NOMO-1 (cell line): ENCODE measurements at regions not wholly inside any gene's neighbourhood (a gene's known extent, or its start where the extent isn't known, plus 50 kb on each side); places are given as distances from the start of the nearest gene placed in this dataset.

ENCODE experiments used
- DNase-seq, 2 experiments: peaks; one replicate each; lab custom pipeline; 2025; ENCODE audit not compliant: unreplicated experiment in 2 of 2; lab: John Stamatoyannopoulos, UW

- no peak for DNase-seq
These were observed 55.4 kb downstream of the GSX1 start for GRCh38 chr13:27847669-27848068.

- peak in 1 of 2 experiments; percentile 10 for DNase-seq
These were observed 59.0 kb downstream of the GSX1 start for GRCh38 chr13:27851096-27851850.

DNA sequence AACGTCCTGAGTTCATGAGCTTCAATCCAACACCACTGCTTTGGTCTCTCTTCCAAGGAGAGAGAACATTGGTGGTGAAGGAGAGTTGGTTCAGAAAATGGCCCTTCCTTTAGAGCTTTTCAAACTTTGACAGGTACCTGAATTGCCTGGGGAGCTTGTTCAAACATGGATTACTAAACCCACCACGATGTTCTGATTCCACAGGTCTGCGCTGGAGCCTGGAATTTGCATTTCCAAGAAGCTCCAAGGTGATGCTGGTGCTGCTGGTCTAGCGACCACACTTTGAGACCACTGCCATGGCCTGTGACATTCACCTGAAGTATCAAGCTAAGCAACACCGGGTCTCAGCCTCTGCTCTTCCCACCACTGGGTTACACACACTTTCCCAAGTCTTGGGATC is 60.2 kb downstream of the GSX1 start:
- no peak for DNase-seq

GRCh38 chr13:27853335-27853734 is 61.1 kb downstream of the GSX1 start:
- DNase-seq: no peak

DNA sequence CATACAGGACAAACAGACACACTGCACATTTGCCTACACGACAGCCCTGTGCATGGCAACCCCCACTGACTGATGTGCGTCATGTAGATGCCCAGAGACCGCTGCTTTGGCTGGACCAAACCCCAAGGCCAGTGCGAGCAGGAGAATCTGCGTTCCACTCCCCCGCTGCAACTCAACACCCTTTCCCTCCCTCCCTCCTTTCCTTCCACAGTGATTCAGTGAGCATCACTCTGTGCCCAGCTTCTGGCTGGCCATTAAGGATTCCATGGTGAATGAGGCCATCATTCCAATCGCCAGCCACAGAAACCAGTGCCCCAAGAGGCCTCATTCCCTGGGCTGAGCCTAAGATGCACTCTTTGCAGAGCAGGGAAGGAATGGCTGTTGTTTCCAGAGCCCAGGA is 61.6 kb downstream of the GSX1 start:
- no peak for DNase-seq

GRCh38 chr13:27854606-27855005 is 62.3 kb downstream of the GSX1 start:
- DNase-seq: no peak

- DNase-seq: no peak
These were observed 63.1 kb downstream of the GSX1 start for GRCh38 chr13:27855381-27855780.

GRCh38 chr13:27857282-27857681 is 62.5 kb upstream of the PDX1 start:
- DNase-seq: no peak

DNA sequence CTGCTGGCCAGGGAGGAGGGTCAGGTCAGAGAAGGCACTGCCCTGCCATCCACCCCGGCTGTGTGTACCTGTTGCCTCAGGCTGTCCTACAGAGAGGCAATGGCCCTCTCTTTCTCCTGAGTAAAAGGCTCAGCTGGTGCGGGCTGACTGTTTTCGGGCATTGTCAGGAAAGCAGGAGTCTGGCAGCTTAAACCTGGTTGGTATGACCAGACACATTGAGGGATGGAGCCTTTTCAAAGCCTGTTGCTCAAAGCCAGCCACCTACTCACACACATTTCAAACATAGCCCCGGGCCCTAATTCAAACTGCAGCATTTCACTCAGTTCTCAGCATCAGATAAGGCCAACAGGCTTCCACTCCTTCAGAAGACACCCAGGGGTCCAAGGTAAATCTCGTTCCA is 61.8 kb upstream of the PDX1 start:
- DNase-seq: no peak

DNA sequence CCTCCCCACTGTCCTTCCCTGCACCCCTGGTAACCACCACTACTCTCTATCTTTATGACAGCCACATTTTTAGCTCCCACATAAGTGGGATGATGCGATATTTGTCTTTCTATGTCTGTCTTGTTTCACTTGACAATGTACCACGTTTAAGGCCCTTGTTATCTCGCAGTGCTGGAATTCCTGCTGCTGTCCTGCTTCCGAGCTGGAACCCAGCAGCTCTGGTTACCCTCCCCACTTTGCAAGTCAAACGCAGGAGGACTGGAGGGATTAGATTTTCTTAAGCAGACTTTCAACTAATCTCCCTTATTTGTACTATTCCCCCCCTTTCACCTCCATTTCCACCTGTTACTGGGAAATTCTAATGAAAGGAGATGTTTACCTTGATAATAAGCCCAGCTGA is 59.1 kb upstream of the PDX1 start:
- no peak for DNase-seq

GRCh38 chr13:27861165-27861564 is 58.6 kb upstream of the PDX1 start:
- DNase-seq: no peak

DNA sequence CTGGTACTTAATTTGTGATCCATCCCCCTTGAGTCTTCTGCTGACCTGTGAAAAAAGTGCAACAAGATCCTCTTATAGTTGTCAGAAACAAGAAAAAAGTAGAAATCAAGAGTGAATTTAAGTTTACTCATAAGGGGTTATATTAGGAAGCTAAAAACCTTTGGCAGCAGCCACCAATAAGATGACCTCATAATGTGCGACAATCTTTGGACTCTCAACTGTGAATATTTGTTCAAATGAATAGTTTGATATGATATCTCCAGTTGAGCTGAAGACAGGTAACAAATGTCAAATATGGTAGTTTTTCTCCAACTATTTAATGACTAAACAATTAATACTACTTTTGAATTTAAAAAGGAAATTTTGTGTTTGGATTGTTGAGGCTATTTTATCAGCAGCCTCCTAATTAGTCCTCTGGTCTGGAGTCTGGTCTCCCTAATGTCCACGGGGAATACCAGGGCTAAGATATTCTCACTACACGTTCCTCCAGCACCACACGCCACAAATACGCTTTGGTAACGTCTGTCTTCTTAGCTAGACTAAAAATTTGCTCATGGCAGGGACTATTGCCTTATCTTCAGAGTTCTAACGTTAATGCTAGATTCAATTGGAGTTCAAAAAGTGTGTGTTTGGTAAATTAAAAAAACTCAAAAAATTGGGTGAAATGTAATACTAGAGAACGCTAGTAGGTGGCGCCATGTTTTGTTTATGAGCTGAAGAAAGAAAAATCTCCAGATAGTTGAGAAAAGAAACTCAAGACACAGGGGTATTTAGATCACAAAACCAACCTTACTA is 51.0 kb upstream of the PDX1 start:
- DNase-seq: peak; percentile 18 to 23

- no peak for DNase-seq
These were observed 50.2 kb upstream of the PDX1 start for GRCh38 chr13:27869436-27870095.
